Mesendoderm (in vitro differentiated cells): ENCODE measurements at regions not wholly inside any gene's neighbourhood (a gene's known extent, or its start where the extent isn't known, plus 50 kb on each side); places are given as distances from the start of the nearest gene placed in this dataset.

Experiments
- DNase-seq: peaks from one replicate; pipeline ENCODE4 v3.0.0; 2013
- H2AK5ac ChIP-seq: 2 replicates; pipeline ENCODE4 v1.6.1; 2013; ENCODE audit warnings: low read length, inconsistent platforms
- H2BK120ac ChIP-seq: 2 replicates; pipeline ENCODE4 v1.6.1; 2013; ENCODE audit warnings: low read depth, mild to moderate bottlenecking, low read length, moderate library complexity, mixed read lengths
- H2BK15ac ChIP-seq: replicated peaks from 2 replicates; pipeline ENCODE4 v1.6.1; 2013; ENCODE audit warnings: low read depth, mild to moderate bottlenecking, moderate library complexity
- H2BK5ac ChIP-seq: 2 replicates; pipeline ENCODE4 v1.6.1; 2013; ENCODE audit warnings: low read length, inconsistent platforms
- H3K18ac ChIP-seq: 2 replicates; pipeline ENCODE4 v1.6.1; 2013; ENCODE audit warnings: mild to moderate bottlenecking, low read length, mixed read lengths
- H3K23ac ChIP-seq: one replicate; pipeline ENCODE4 v1.6.1; 2013; ENCODE audit warnings: low read length
- H3K27ac ChIP-seq: 2 replicates; pipeline ENCODE4 v1.5.1; 2013; ENCODE audit warnings: low read depth, mild to moderate bottlenecking, inconsistent platforms, low read length, moderate library complexity
- H3K27me3 ChIP-seq: 2 replicates; pipeline ENCODE4 v1.6.1; 2013; ENCODE audit warnings: low read length, control low read depth, mild to moderate bottlenecking, inconsistent platforms; ENCODE audit not compliant: insufficient read depth, poor library complexity
- H3K36me3 ChIP-seq: 2 replicates; pipeline ENCODE4 v1.6.1; 2013; ENCODE audit warnings: low read length, inconsistent platforms; ENCODE audit not compliant: control insufficient read depth, insufficient read depth
- H3K4ac ChIP-seq: one replicate; pipeline ENCODE4 v1.6.1; 2013; ENCODE audit warnings: low read depth, mild to moderate bottlenecking, low read length, moderate library complexity
- H3K4me1 ChIP-seq: 2 replicates; pipeline ENCODE4 v1.6.1; 2013; ENCODE audit warnings: low read depth, low read length, inconsistent platforms; ENCODE audit not compliant: control insufficient read depth
- H3K4me2 ChIP-seq: 2 replicates; pipeline ENCODE4 v1.6.1; 2013; ENCODE audit warnings: low read length
- H3K4me3 ChIP-seq: 2 replicates; pipeline ENCODE4 v1.5.1; 2013; ENCODE audit warnings: mild to moderate bottlenecking, low read length
- H3K56ac ChIP-seq: one replicate; pipeline ENCODE4 v1.6.1; 2013; ENCODE audit warnings: low read length
- H3K79me1 ChIP-seq: 2 replicates; pipeline ENCODE4 v1.6.1; 2013; ENCODE audit warnings: low read length, inconsistent platforms
- H3K79me2 ChIP-seq: 2 replicates; pipeline ENCODE4 v1.6.1; 2013; ENCODE audit warnings: mild to moderate bottlenecking, low read length; ENCODE audit not compliant: control insufficient read depth, insufficient read depth
- H3K9ac ChIP-seq: 2 replicates; pipeline ENCODE4 v1.6.1; 2013; ENCODE audit warnings: low read length, inconsistent platforms
- H4K5ac ChIP-seq: one replicate; pipeline ENCODE4 v1.6.1; 2013; ENCODE audit warnings: low read length
- H4K8ac ChIP-seq: one replicate; pipeline ENCODE4 v1.6.1; 2013; ENCODE audit warnings: low read depth, mild to moderate bottlenecking, control low read depth, low read length, moderate library complexity
- WGBS: extraction: QIAGEN DNeasy Blood & Tissue Kit; methylation state at CpG from one replicate; pipeline ENCODE4 v1.1.7; 2013; ENCODE audit warnings: low lambda C conversion rate, missing lambda C conversion rate; ENCODE audit not compliant: insufficient coverage; ENCODE audit errors: extremely low coverage; 5-methylcytosine and 5-hydroxymethylcytosine counted together

DNA sequence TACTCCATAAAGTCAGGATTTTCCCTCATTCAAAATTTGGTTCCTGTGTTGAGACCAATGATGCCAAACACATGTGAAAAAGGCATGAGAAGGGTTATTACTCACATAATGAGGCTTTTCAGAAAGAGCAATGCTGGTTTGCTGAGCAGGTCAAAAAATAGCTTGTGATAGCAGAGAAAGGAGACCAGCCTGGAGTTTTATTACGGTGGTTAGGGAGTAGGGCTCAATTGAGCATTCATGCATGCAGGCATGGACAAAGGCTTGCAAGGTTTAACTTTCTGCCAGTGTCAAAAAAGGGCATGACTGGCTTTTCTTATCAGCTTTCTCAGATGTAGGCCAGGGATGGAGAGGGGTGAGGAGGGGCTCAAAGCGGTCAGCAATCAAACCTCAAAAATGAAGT, 628.3 kb downstream of the DNAH5 start:
- H3K4me3 ChIP-seq: no peak overlapping the region
- no peak overlapping the region for H4K8ac ChIP-seq
- H4K5ac ChIP-seq: no peak overlapping the region
- no peak overlapping the region for H3K27ac ChIP-seq
- no peak overlapping the region for H3K56ac ChIP-seq
- H3K79me2 ChIP-seq: no peaks in the 10 kb centered on the region
- H3K18ac ChIP-seq: no peak overlapping the region
- H3K27me3 ChIP-seq: no peaks in the 10 kb centered on the region
- no peak overlapping the region for H3K4ac ChIP-seq
- no peak overlapping the region for H2AK5ac ChIP-seq
- H3K23ac ChIP-seq: no peak overlapping the region
- no peak overlapping the region for H3K9ac ChIP-seq
- H2BK5ac ChIP-seq: no peak overlapping the region
- H3K4me1 ChIP-seq: no peaks in the 10 kb centered on the region
- no CpG with 5 or more reads among the region's 2 CpGs for WGBS
- no peak overlapping the region for H2BK120ac ChIP-seq
- no peak overlapping the region for H3K4me2 ChIP-seq
- no peak overlapping the region for H2BK15ac ChIP-seq
- no peak for DNase-seq
- H3K79me1 ChIP-seq: no peaks in the 10 kb centered on the region
- H3K36me3 ChIP-seq: no peaks in the 10 kb centered on the region

DNA sequence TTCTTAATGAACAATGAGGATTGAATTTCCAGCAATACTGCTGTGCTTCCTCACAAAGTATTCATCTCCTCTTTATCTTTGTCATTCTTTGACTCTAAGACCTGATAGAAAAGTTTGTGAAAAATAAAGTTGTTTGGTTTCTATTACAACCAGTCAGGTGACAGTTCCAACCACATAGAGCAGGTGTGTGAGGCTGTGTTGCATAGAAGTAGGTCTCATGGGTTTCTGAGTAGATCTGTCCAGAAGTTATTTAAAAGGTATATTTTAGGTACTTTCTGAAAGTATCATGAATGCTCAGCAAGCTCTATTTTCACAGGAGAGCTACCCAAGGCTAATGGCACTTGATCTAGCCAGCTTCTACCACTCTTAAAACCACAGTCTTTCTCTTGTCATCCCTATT, 637.0 kb downstream of the DNAH5 start:
- Histone ChIP-seq H3K4me1 (no peaks in the 10 kb centered on the region), H3K18ac (no peak overlapping the region), H2BK15ac (no peak overlapping the region), H3K4me2 (no peak overlapping the region), H3K79me1 (no peaks in the 10 kb centered on the region), H3K23ac (no peak overlapping the region), H3K56ac (no peak overlapping the region), H3K4me3 (no peak overlapping the region), H4K5ac (no peak overlapping the region), H2AK5ac (no peak overlapping the region), H4K8ac (no peak overlapping the region), H3K9ac (no peak overlapping the region), H3K36me3 (no peaks in the 10 kb centered on the region), H3K4ac (no peak overlapping the region), H3K79me2 (no peaks in the 10 kb centered on the region), H2BK120ac (no peak overlapping the region), H3K27me3 (no peaks in the 10 kb centered on the region), H3K27ac (no peak overlapping the region), H2BK5ac (no peak overlapping the region)
- DNase-seq: no peak

DNA sequence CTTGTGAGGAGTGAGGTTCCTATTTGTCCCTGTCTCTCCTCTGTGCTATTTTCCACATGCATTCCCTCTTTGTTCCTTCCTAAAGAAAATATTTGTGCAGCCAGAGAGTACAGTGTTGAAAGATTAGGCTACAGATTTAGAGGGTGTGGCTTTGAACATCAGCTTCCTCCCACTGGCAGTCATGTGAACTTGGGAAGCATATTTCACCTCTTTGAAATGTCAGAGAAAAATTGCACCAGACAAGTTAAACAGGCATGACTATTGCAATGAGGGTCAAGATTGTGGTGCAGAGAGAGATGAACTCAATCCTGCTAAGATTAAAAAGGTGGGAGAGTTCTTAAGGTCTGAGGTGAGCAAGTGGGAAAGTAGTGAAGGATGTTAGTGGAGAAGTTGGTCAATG, 641.0 kb downstream of the DNAH5 start:
- H2BK120ac ChIP-seq: no peak overlapping the region
- no peak overlapping the region for H4K8ac ChIP-seq
- H2BK15ac ChIP-seq: no peak overlapping the region
- no peak overlapping the region for H3K4me3 ChIP-seq
- H3K4me1 ChIP-seq: no peaks in the 10 kb centered on the region
- no peaks in the 10 kb centered on the region for H3K79me1 ChIP-seq
- no peak overlapping the region for H3K56ac ChIP-seq
- no peaks in the 10 kb centered on the region for H3K36me3 ChIP-seq
- no peak for DNase-seq
- no peak overlapping the region for H3K23ac ChIP-seq
- H3K18ac ChIP-seq: no peak overlapping the region
- H3K27ac ChIP-seq: no peak overlapping the region
- no peak overlapping the region for H4K5ac ChIP-seq
- H3K9ac ChIP-seq: no peak overlapping the region
- no peaks in the 10 kb centered on the region for H3K79me2 ChIP-seq
- no peaks in the 10 kb centered on the region for H3K27me3 ChIP-seq
- no peak overlapping the region for H3K4ac ChIP-seq
- no peak overlapping the region for H3K4me2 ChIP-seq
- H2BK5ac ChIP-seq: no peak overlapping the region
- no peak overlapping the region for H2AK5ac ChIP-seq

DNA sequence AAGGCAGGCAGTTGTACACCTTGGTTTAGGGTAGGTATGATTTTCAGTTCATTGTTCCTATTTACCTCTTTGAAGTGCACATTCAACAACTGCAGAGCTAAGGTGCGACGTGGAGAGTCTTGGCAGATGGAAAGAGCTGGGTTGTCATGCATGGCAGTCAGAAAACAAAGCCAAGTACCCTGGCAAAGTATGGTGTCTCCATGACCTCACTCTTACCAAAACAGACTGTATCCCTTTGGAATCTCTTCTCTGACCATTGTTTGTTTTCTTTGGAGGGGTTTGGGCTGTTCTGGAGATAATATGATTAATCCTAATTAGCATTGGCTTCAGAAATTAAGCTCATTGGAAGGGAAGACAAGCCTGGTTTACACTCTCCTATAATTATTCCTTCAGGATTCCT, 665.7 kb downstream of the DNAH5 start:
- Histone ChIP-seq H3K27me3 (no peaks in the 10 kb centered on the region), H3K9ac (no peak overlapping the region), H4K8ac (no peak overlapping the region), H3K4me1 (no peaks in the 10 kb centered on the region), H2BK120ac (no peak overlapping the region), H3K4ac (no peak overlapping the region), H3K18ac (no peak overlapping the region), H2AK5ac (no peak overlapping the region), H2BK15ac (no peak overlapping the region), H3K79me1 (no peaks in the 10 kb centered on the region), H3K56ac (no peak overlapping the region), H3K4me2 (no peak overlapping the region), H3K4me3 (no peak overlapping the region), H3K27ac (no peak overlapping the region), H3K23ac (no peak overlapping the region), H3K36me3 (no peaks in the 10 kb centered on the region), H4K5ac (no peak overlapping the region), H2BK5ac (no peak overlapping the region), H3K79me2 (no peaks in the 10 kb centered on the region)
- DNase-seq: no peak
- WGBS: no CpG with 5 or more reads among the region's 2 CpGs

DNA sequence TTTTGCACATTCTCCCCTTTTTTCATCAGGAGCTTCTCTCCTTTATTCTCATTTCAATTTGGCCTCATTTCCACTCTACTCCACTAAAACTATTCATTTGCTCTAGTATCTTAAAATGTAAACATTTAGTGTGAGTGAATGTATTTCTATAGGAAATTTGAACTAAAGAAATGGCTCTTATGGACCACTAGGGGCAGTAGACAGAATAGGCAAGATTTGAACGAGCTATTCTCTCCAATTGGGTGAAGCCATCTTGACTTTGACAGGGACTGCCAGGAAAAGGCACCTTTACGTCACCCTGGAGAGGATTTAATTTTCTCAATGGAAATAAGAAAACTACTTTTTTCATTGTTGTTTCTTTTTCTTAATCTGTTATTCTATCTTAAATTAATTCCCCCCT, 666.3 kb downstream of the DNAH5 start:
- H4K8ac ChIP-seq: no peak overlapping the region
- no peak overlapping the region for H2AK5ac ChIP-seq
- no peak overlapping the region for H3K23ac ChIP-seq
- H3K79me2 ChIP-seq: no peaks in the 10 kb centered on the region
- H3K4ac ChIP-seq: no peak overlapping the region
- H3K4me2 ChIP-seq: no peak overlapping the region
- no peak overlapping the region for H3K4me3 ChIP-seq
- no peak overlapping the region for H2BK120ac ChIP-seq
- no peak overlapping the region for H4K5ac ChIP-seq
- H3K18ac ChIP-seq: no peak overlapping the region
- no peaks in the 10 kb centered on the region for H3K79me1 ChIP-seq
- H3K9ac ChIP-seq: no peak overlapping the region
- H3K56ac ChIP-seq: no peak overlapping the region
- H2BK15ac ChIP-seq: no peak overlapping the region
- H3K36me3 ChIP-seq: no peaks in the 10 kb centered on the region
- WGBS: no CpG with 5 or more reads among the region's 2 CpGs
- no peak overlapping the region for H3K27ac ChIP-seq
- DNase-seq: peak; percentile 10
- no peaks in the 10 kb centered on the region for H3K27me3 ChIP-seq
- H2BK5ac ChIP-seq: no peak overlapping the region
- H3K4me1 ChIP-seq: no peaks in the 10 kb centered on the region

DNA sequence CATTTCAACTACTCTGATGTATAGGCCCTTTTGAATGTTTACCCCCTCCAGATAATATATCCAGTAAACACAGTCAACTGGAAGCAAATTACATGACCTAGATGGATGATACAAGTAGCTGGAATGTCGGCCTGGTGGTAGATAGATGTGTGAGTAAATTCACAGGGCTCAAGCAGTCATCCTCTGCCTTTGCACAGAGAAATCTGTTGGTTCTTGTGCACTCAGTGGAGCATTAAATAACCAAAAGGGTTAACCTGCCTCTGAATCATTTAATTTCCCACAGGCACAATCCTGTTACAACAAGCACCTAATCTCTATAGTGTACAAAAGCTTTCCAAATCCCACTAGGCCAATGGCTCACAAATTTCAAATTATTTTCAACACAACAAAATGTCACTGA, 668.3 kb downstream of the DNAH5 start:
- H3K4me3 ChIP-seq: no peak overlapping the region
- no peak overlapping the region for H4K8ac ChIP-seq
- no peak overlapping the region for H3K27ac ChIP-seq
- H3K4me1 ChIP-seq: no peaks in the 10 kb centered on the region
- H2BK5ac ChIP-seq: no peak overlapping the region
- no peak overlapping the region for H2AK5ac ChIP-seq
- no peaks in the 10 kb centered on the region for H3K27me3 ChIP-seq
- no CpG with 5 or more reads among the region's 1 CpG for WGBS
- no peak overlapping the region for H3K9ac ChIP-seq
- no peaks in the 10 kb centered on the region for H3K36me3 ChIP-seq
- no peak overlapping the region for H3K4me2 ChIP-seq
- H2BK15ac ChIP-seq: no peak overlapping the region
- no peaks in the 10 kb centered on the region for H3K79me1 ChIP-seq
- no peak for DNase-seq
- H4K5ac ChIP-seq: no peak overlapping the region
- H3K56ac ChIP-seq: no peak overlapping the region
- H3K18ac ChIP-seq: no peak overlapping the region
- no peak overlapping the region for H3K4ac ChIP-seq
- H3K23ac ChIP-seq: no peak overlapping the region
- H3K79me2 ChIP-seq: no peaks in the 10 kb centered on the region
- no peak overlapping the region for H2BK120ac ChIP-seq
